HUES64 (cell line): ENCODE measurements at regions not wholly inside any gene's neighbourhood (a gene's known extent, or its start where the extent isn't known, plus 50 kb on each side); places are given as distances from the start of the nearest gene placed in this dataset.

Experiments used
- H3K27ac ChIP-seq: 2 replicates; pipeline ENCODE4 v1.7.0; 2013; ENCODE audit warnings: low read depth, low read length, inconsistent platforms
- H3K27me3 ChIP-seq: 2 replicates; pipeline ENCODE4 v1.6.1; 2013; ENCODE audit warnings: mild to moderate bottlenecking, low read length; ENCODE audit not compliant: insufficient read depth
- H3K36me3 ChIP-seq: 2 replicates; pipeline ENCODE4 v1.6.1; 2013; ENCODE audit warnings: mild to moderate bottlenecking, low read length; ENCODE audit not compliant: insufficient read depth
- H3K4me1 ChIP-seq: 2 replicates; pipeline ENCODE4 v1.6.1; 2013; ENCODE audit warnings: mild to moderate bottlenecking, low read length, moderate library complexity; ENCODE audit not compliant: insufficient read depth
- H3K4me3 ChIP-seq: 2 replicates; pipeline ENCODE4 v1.5.1; 2013; ENCODE audit warnings: mild to moderate bottlenecking, low read length, moderate library complexity
- H3K9ac ChIP-seq: 2 replicates; pipeline ENCODE4 v1.6.1; 2013; ENCODE audit warnings: mild to moderate bottlenecking, low read depth, low read length
- H3K9me3 ChIP-seq: 2 replicates; pipeline ENCODE4 v1.6.1; 2013; ENCODE audit warnings: low read depth, low read length; ENCODE audit not compliant: insufficient read depth
- WGBS: fragments of 150-250, 120-280 bp; methylation state at CpG from one replicate; pipeline ENCODE4 v1.1.7; 2013; ENCODE audit warnings: missing lambda C conversion rate; 5-methylcytosine and 5-hydroxymethylcytosine counted together

- Histone ChIP-seq H3K27me3 (peaks cover 6% of the 10 kb centered on the region; the same call in 1 of the 2 replicates), H3K27ac (no peak overlapping the region), H3K4me1 (no peaks in the 10 kb centered on the region), H3K4me3 (no peak overlapping the region), H3K9ac (no peak overlapping the region), H3K36me3 (no peaks in the 10 kb centered on the region), H3K9me3 (no peaks in the 10 kb centered on the region)
- WGBS = 83% methylated on average over 3 of the region's 3 CpGs
These were observed 79.2 kb downstream of the CNTN3 start for GRCh38 chr3:74535281-74535680.

DNA sequence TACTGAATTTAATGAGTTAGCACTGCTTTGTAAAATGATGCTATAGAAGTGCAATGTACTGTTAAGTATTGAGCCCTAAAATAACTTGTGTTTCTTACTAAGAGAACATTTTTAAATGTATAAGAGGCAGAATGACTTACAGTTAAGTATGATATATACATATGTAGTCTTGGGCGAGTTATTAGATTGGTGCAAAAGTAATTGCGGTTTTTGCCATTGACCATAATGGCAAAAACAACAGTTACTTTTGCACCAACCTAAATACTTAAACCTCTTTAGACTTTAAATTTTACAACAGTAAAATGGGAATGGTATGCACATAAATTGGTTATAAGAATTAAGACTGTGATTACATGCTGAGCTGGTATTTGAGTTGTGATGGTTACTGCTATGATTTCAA is 79.8 kb downstream of the CNTN3 start:
- no CpG with 5 or more reads among the region's 2 CpGs for WGBS
- H3K27ac ChIP-seq = no peak overlapping the region
- H3K27me3 ChIP-seq = peaks cover 6% of the 10 kb centered on the region; the same call in 1 of the 2 replicates
- H3K4me3 ChIP-seq = no peak overlapping the region
- H3K36me3 ChIP-seq = no peaks in the 10 kb centered on the region
- no peak overlapping the region for H3K9ac ChIP-seq
- H3K9me3 ChIP-seq = no peaks in the 10 kb centered on the region
- no peaks in the 10 kb centered on the region for H3K4me1 ChIP-seq

- Histone ChIP-seq H3K9me3 (no peaks in the 10 kb centered on the region), H3K27ac (no peak overlapping the region), H3K4me3 (no peak overlapping the region), H3K36me3 (no peaks in the 10 kb centered on the region), H3K27me3 (peaks cover 6% of the 10 kb centered on the region; the same call in 1 of the 2 replicates), H3K4me1 (no peaks in the 10 kb centered on the region), H3K9ac (no peak overlapping the region)
- WGBS = 88% methylated on average over 4 of the region's 4 CpGs
These were observed 82.0 kb downstream of the CNTN3 start for GRCh38 chr3:74532446-74532845.

DNA sequence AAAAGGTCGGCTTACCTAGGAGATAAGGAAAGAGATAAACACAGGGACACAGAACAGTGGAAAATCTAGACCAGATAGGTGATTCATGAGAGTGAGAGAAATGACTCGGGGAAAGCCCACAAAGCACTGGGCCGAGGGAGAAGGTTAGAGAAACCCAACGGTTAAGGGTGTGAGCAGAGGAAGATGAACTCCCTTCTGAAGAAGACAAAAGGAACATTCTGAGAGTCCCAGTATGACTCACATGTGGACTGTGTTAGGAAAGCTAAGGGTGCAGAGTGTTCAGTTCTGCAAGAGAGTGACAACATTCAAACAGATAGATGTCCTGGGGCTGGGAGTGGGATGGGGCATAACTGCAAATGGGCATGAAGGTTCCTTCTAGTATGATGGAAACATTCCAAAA is 83.0 kb downstream of the CNTN3 start:
- H3K36me3 ChIP-seq = no peaks in the 10 kb centered on the region
- WGBS = 92% methylated on average over 4 of the region's 4 CpGs
- no peak overlapping the region for H3K9ac ChIP-seq

GRCh38 chr3:74529145-74529544 is 85.3 kb downstream of the CNTN3 start:
- Histone ChIP-seq H3K27ac (no peak overlapping the region), H3K36me3 (no peaks in the 10 kb centered on the region), H3K27me3 (peaks cover 6% of the 10 kb centered on the region; the same call in 1 of the 2 replicates), H3K4me1 (no peaks in the 10 kb centered on the region), H3K9me3 (no peaks in the 10 kb centered on the region), H3K9ac (no peak overlapping the region), H3K4me3 (no peak overlapping the region)
- WGBS = 89% methylated on average over 3 of the region's 3 CpGs

More for the DNA sequence above, 83.0 kb downstream of the CNTN3 start:
- H3K27me3 ChIP-seq = peaks cover 6% of the 10 kb centered on the region; the same call in 1 of the 2 replicates
- H3K27ac ChIP-seq = no peak overlapping the region
- H3K4me3 ChIP-seq = no peak overlapping the region
- no peaks in the 10 kb centered on the region for H3K4me1 ChIP-seq
- no peaks in the 10 kb centered on the region for H3K9me3 ChIP-seq

DNA sequence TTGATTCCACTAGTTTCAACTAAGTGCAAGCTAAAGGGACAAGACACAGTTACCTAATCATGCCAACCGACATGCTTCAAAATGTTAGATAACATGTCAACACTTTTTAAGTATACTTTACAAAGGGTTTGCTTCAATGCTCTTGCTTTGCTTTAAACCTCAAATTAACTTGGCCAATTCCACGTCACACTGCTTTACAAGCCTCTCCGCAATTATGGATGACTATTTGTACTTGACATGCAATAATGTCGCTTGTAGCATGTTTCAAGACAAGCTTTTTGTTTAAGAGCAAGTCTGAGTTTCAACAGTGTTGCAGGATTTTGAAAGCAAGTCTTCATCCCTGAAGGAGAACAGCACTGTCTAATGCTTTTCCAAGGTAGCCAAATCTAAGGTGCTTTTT is 86.9 kb downstream of the CNTN3 start:
- WGBS = 86% methylated on average over 4 of the region's 4 CpGs

DNA sequence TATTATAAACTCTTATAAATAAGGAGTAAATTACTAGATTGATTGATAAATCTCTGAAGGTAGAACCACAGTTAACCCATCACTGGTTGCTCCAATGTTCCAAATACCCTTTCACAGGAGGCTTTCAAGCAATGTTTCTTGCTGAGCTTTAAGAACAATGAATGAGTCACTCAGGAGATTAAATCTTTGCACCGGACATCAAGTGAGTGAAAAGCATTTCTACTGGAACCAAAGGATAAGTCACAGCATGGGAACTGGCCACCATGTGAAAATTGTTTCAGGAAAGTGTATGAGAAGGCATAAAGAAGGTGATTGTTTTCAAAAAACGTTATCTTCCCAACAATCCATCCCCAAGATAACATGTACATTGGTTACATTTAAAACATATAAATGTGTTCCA is 90.6 kb downstream of the CNTN3 start:
- Histone ChIP-seq H3K4me1 (no peaks in the 10 kb centered on the region), H3K9ac (no peak overlapping the region), H3K27ac (no peak overlapping the region), H3K36me3 (no peaks in the 10 kb centered on the region), H3K27me3 (no peaks in the 10 kb centered on the region), H3K9me3 (no peaks in the 10 kb centered on the region), H3K4me3 (no peak overlapping the region)
- WGBS = 44% methylated on average over 1 of the region's 2 CpGs

More for the DNA sequence above, 86.9 kb downstream of the CNTN3 start:
- no peak overlapping the region for H3K4me3 ChIP-seq
- no peaks in the 10 kb centered on the region for H3K4me1 ChIP-seq
- no peaks in the 10 kb centered on the region for H3K36me3 ChIP-seq
- no peaks in the 10 kb centered on the region for H3K27me3 ChIP-seq
- no peaks in the 10 kb centered on the region for H3K9me3 ChIP-seq
- no peak overlapping the region for H3K9ac ChIP-seq
- H3K27ac ChIP-seq = no peak overlapping the region

GRCh38 chr3:74520895-74521294 is 93.6 kb downstream of the CNTN3 start:
- Histone ChIP-seq H3K9ac (no peak overlapping the region), H3K36me3 (no peaks in the 10 kb centered on the region), H3K27me3 (no peaks in the 10 kb centered on the region), H3K27ac (no peak overlapping the region), H3K9me3 (no peaks in the 10 kb centered on the region), H3K4me3 (no peak overlapping the region), H3K4me1 (no peaks in the 10 kb centered on the region)
- 100% methylated on average over 1 of the region's 3 CpGs for WGBS

GRCh38 chr3:74518610-74519009 is 95.8 kb downstream of the CNTN3 start:
- no peaks in the 10 kb centered on the region for H3K4me1 ChIP-seq
- no peaks in the 10 kb centered on the region for H3K27me3 ChIP-seq
- H3K9ac ChIP-seq = no peak overlapping the region
- no peaks in the 10 kb centered on the region for H3K36me3 ChIP-seq
- no peak overlapping the region for H3K27ac ChIP-seq
- no peaks in the 10 kb centered on the region for H3K9me3 ChIP-seq
- no peak overlapping the region for H3K4me3 ChIP-seq

DNA sequence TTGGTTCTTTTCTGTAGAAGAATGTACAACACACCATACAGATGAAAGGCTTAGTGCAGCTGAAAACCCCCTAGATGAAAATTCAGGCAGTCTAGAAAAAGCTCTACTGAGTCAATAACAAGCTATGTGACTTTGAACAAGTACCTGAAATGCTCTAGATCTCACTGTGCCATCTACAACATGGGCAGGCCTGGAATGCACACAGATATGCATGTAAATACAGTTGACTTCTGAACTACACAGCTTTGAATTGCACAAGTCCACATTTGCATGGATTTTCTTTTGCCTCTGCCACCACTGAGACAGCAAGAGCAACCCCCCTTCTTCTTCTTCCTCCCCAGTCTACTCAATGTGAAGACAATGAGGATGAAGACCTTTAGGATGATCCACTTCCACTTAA is 98.4 kb downstream of the CNTN3 start:
- H3K9ac ChIP-seq = no peak overlapping the region
- H3K27ac ChIP-seq = no peak overlapping the region
- H3K27me3 ChIP-seq = no peaks in the 10 kb centered on the region
- no peaks in the 10 kb centered on the region for H3K9me3 ChIP-seq
- H3K4me1 ChIP-seq = no peaks in the 10 kb centered on the region
- no peaks in the 10 kb centered on the region for H3K36me3 ChIP-seq
- no peak overlapping the region for H3K4me3 ChIP-seq

DNA sequence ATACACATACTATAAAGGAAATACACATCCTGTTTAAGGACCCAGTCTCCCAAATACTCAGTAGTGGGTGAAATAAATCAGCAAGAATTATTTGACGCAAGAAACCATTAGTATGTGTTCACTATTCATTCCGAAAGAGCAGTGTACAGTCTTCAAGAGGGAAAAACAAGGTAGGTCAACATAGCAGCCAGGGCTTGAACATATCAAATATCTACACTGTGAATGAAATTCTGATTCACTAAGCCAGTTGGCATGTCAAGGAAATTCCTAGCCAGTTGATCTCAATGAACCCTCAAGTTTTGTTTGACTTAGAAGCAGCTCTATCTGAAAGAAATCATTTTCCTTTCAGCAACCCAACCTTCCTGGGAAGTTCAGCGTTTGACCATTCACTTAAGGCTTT is 99.0 kb downstream of the CNTN3 start:
- H3K9me3 ChIP-seq = no peaks in the 10 kb centered on the region
- WGBS = 95% methylated on average over 3 of the region's 3 CpGs
- H3K27ac ChIP-seq = no peak overlapping the region
- no peaks in the 10 kb centered on the region for H3K27me3 ChIP-seq
- H3K4me1 ChIP-seq = no peaks in the 10 kb centered on the region
- H3K4me3 ChIP-seq = no peak overlapping the region
- no peaks in the 10 kb centered on the region for H3K36me3 ChIP-seq
- no peak overlapping the region for H3K9ac ChIP-seq

GRCh38 chr3:74511078-74511477 is 103.4 kb downstream of the CNTN3 start:
- H3K9me3 ChIP-seq = no peaks in the 10 kb centered on the region
- no peak overlapping the region for H3K27ac ChIP-seq
- no peak overlapping the region for H3K4me3 ChIP-seq

More at GRCh38 chr3:74511078-74511477, 103.4 kb downstream of the CNTN3 start:
- H3K36me3 ChIP-seq = no peaks in the 10 kb centered on the region
- H3K9ac ChIP-seq = no peak overlapping the region
- H3K4me1 ChIP-seq = no peaks in the 10 kb centered on the region
- H3K27me3 ChIP-seq = no peaks in the 10 kb centered on the region
